ENCODE measurements at regions not wholly inside any gene's neighbourhood (a gene's known extent, or its start where the extent isn't known, plus 50 kb on each side); places are given as distances from the start of the nearest gene placed in this dataset.

DNA sequence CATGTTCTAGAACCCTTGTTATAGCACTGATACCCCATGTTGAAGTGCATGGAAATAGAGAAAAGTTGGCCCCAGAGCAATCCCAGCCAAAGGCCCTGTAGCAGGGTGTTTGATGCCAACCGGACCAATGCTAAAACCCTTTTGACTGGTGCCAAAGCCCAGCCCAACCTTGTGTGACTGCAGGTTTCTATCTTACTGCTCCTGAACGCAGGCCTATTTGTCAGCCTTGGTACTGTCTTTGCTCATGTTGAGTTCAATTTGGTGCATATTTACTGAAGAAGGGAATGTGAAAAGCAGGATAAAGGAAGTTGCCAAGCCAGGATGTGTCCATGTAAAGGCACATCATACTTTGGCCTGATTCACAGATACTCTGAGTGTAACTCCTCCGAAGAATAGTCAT is 51.7 kb upstream of the NFASC start:
- H3K27me3 Mint-ChIP-seq (ENCODE audit: low read depth in 3 of 3) = peaks cover 0 to 5% (median 3%) of the 10 kb centered on the region in 3 donors
- H3K36me3 Mint-ChIP-seq = no peaks in the 10 kb centered on the region
- H3K9me3 Mint-ChIP-seq = no peaks in the 10 kb centered on the region
- DNase-seq = no peak
- no peak overlapping the region for H3K27ac Mint-ChIP-seq
- no peaks in the 10 kb centered on the region for H3K4me1 Mint-ChIP-seq
- no peak overlapping the region for H3K4me3 Mint-ChIP-seq

DNA sequence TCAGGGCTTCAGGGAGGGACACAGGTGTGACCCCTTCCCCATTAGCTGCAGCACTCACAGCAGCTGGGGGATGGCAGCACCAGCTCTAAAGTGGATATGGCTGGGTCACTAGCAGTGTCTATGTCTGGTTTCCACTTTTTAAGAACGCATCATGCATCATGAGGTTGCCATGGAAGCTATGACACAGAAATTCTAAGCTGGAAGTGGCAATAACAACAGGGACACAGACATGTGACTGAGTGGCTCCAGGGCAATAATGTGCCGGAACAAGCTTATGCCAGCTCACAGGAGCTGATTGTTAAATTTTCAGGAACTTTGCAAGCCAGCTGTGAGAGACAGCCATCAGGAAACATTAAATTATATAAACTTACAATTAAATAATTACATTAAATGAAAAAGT is 51.2 kb upstream of the NFASC start:
- Mint-ChIP-seq H3K27me3 (ENCODE audit: low read depth in 3 of 3) (peaks cover 0 to 5% (median 1%) of the 10 kb centered on the region in 3 donors), H3K9me3 (no peaks in the 10 kb centered on the region), H3K4me1 (no peaks in the 10 kb centered on the region), H3K4me3 (no peak overlapping the region), H3K36me3 (no peaks in the 10 kb centered on the region), H3K27ac (no peak overlapping the region)
- DNase-seq = no peak
